ENCODE measurements at regions not wholly inside any gene's neighbourhood (a gene's known extent, or its start where the extent isn't known, plus 50 kb on each side); places are given as distances from the start of the nearest gene placed in this dataset.

DNA sequence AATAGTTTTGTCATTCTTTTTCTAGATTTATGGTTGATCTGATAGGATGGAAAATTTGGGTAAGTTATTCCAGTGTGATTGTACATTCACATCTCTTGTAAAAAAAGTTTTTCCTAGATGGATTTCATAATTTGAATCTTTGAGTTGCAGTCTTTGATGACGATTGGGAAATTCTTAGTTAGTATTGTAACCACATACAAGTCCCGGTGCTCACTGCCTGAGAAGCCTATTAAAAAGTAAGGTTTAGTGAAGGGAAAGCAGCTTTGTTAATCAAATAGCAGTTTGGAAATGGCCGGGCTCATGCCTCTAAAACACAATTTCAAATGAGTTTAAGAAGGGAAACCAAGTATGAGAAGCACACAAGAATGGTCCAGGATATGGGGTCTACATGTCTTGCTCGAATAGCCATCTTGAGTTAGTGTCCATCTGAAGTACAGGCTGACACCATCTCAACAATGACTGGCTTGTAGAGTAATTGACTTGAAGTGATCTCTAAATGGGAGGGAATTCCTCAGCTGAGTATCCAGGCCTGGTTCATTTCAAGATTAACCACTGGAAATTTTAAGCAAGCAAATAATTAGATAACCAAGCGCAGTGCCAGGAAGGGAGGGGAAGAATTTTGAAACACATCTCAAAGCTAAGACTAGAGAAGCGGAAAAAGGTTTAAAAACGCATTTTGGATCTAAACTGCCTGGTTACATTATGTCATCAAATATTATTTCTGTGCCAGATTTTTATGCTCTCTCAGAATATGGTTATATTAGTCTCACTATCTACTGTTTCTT is 1145.6 kb upstream of the MIR17HG start:
- TF ChIP-seq POLR2AphosphoS5 (IDR thresholded peaks at IDR 0.05; ENCODE audit: borderline replicate concordance, low read depth, low read length) (no peak), EZH2 (IDR thresholded peaks at IDR 0.05) (no peak)
